GM23338 (cell line): ENCODE measurements at regions not wholly inside any gene's neighbourhood (a gene's known extent, or its start where the extent isn't known, plus 50 kb on each side); places are given as distances from the start of the nearest gene placed in this dataset.

Experiments
- CTCF ChIP-seq, 2 experiments: fragments of 200-600 bp in 1 of 2; sonication (generic) in 1 of 2; conservative IDR thresholded peaks; 2 replicates each; pipeline versions ENCODE4 v1.5.1 to v1.6.1; 2016 to 2017; ENCODE audit warnings: antibody characterized with exemption in 2 of 2, low read depth in 2 of 2, mild to moderate bottlenecking in 2 of 2, moderate library complexity in 1 of 2
- EZH2 ChIP-seq: fragments of 200-600 bp; sonication (generic); IDR thresholded peaks from one replicate; pipeline ENCODE4 v1.8.0; 2017; ENCODE audit warnings: antibody characterized with exemption, mild to moderate bottlenecking, low read depth; ENCODE audit not compliant: unreplicated experiment
- NANOG ChIP-seq: IDR thresholded peaks from 2 replicates; pipeline ENCODE4 v1.6.1; 2016; ENCODE audit warnings: antibody characterized with exemption, borderline replicate concordance
- POLR2AphosphoS5 ChIP-seq: IDR thresholded peaks from 2 replicates; pipeline ENCODE4 v1.6.1; 2016; ENCODE audit warnings: antibody characterized with exemption, low read depth

- TF ChIP-seq CTCF (conservative IDR thresholded peaks at IDR 0.05; ENCODE audit: low read depth in 2 of 2) (no peak), EZH2 (no peak), POLR2AphosphoS5 (no peak), NANOG (no peak)
Observed at GRCh38 chr9:30676651-30677050, 1707.8 kb upstream of the ACO1 start.
